ENCODE measurements at regions not wholly inside any gene's neighbourhood (a gene's known extent, or its start where the extent isn't known, plus 50 kb on each side); places are given as distances from the start of the nearest gene placed in this dataset.

DNA sequence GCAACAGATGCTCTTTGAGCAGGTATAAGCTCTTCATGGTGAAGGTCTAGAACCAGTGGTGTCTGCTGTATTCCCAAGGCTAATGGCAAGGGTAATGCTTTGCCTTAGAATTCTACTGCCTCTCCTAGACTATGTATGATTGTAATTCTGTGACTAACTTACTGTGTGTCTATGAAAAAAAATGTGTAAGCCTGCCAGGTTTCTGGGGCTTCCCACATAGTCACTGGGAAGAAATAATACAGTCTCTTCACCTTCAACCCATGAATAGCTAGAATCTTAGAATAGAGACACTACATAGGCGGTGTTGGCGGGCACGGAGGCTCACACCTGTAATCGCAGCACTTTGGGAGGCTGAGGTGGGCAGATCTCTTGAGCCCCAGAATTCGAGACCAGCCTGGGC is 84.1 kb downstream of the C11orf91 start:
- Histone ChIP-seq H3K4me2 (ENCODE audit: low read length, poor library complexity, severe bottlenecking) (no peak overlapping the region), H3K4me1 (ENCODE audit: control insufficient read depth, insufficient read depth, low read depth, low read length) (no peaks in the 10 kb centered on the region), H4K8ac (ENCODE audit: low read length) (no peak overlapping the region), H3K79me1 (replicated peaks; ENCODE audit: low read length, poor library complexity, severe bottlenecking) (no peaks in the 10 kb centered on the region), H2AFZ (ENCODE audit: low read depth, low read length) (no peak overlapping the region), H3K9me3 (ENCODE audit: control insufficient read depth, low read length) (no peaks in the 10 kb centered on the region), H3K27me3 (ENCODE audit: control insufficient read depth in 1 of 2, insufficient read depth in 1 of 2, low read length in 2 of 2) (no peaks in the 10 kb centered on the region), H2BK120ac (ENCODE audit: low read depth, low read length) (no peak overlapping the region), H3K23ac (ENCODE audit: low read length in 2 of 2) (no peak overlapping the region), H3K4me3 (ENCODE audit: insufficient read depth in 1 of 2, low read depth in 1 of 2, low read length in 2 of 2) (no peak overlapping the region), H4K91ac (ENCODE audit: low read length) (no peak overlapping the region), H3K14ac (ENCODE audit: low read length in 2 of 2) (no peak overlapping the region), H2AK5ac (ENCODE audit: low read length, severe bottlenecking) (no peak overlapping the region), H2BK5ac (ENCODE audit: low read depth, low read length, poor library complexity, severe bottlenecking) (no peak overlapping the region), H3K36me3 (ENCODE audit: control insufficient read depth in 1 of 2, insufficient read depth in 2 of 2, low read depth in 1 of 2, low read length in 2 of 2) (peaks cover 0 to 31% of the 10 kb centered on the region in 2 experiments), H2BK15ac (ENCODE audit: low read depth, poor library complexity, severe bottlenecking) (no peak overlapping the region), H3K4ac (ENCODE audit: low read depth in 1 of 2, low read length in 2 of 2) (no peak overlapping the region), H3K27ac (ENCODE audit: low read length, poor library complexity, severe bottlenecking) (no peak overlapping the region), H3K18ac (ENCODE audit: low read depth in 1 of 2, low read length in 2 of 2) (no peak overlapping the region), H3K9ac (ENCODE audit: low read length) (no peak overlapping the region), H2BK12ac (ENCODE audit: low read length in 2 of 2) (no peak overlapping the region)
- DNase-seq = no peak
- WGBS = 85% methylated on average over 5 of the region's 5 CpGs

- Histone ChIP-seq H2AFZ (ENCODE audit: low read depth, low read length) (no peak overlapping the region), H3K79me1 (replicated peaks; ENCODE audit: low read length, poor library complexity, severe bottlenecking) (no peaks in the 10 kb centered on the region), H3K9me3 (ENCODE audit: control insufficient read depth, low read length) (no peaks in the 10 kb centered on the region), H3K36me3 (ENCODE audit: control insufficient read depth in 1 of 2, insufficient read depth in 2 of 2, low read depth in 1 of 2, low read length in 2 of 2) (peaks cover 0 to 39% of the 10 kb centered on the region in 2 experiments), H3K4me3 (ENCODE audit: insufficient read depth in 1 of 2, low read depth in 1 of 2, low read length in 2 of 2) (no peak overlapping the region), H4K91ac (ENCODE audit: low read length) (no peak overlapping the region), H2BK120ac (ENCODE audit: low read depth, low read length) (no peak overlapping the region), H3K4me1 (ENCODE audit: control insufficient read depth, insufficient read depth, low read depth, low read length) (no peaks in the 10 kb centered on the region), H2BK15ac (ENCODE audit: low read depth, poor library complexity, severe bottlenecking) (no peak overlapping the region), H3K4me2 (ENCODE audit: low read length, poor library complexity, severe bottlenecking) (no peak overlapping the region), H3K27me3 (ENCODE audit: control insufficient read depth in 1 of 2, insufficient read depth in 1 of 2, low read length in 2 of 2) (no peaks in the 10 kb centered on the region), H3K23ac (ENCODE audit: low read length in 2 of 2) (no peak overlapping the region), H4K8ac (ENCODE audit: low read length) (no peak overlapping the region), H2BK5ac (ENCODE audit: low read depth, low read length, poor library complexity, severe bottlenecking) (no peak overlapping the region), H3K27ac (ENCODE audit: low read length, poor library complexity, severe bottlenecking) (no peak overlapping the region), H2BK12ac (ENCODE audit: low read length in 2 of 2) (no peak overlapping the region), H3K18ac (ENCODE audit: low read depth in 1 of 2, low read length in 2 of 2) (no peak overlapping the region), H3K14ac (ENCODE audit: low read length in 2 of 2) (no peak overlapping the region), H3K9ac (ENCODE audit: low read length) (no peak overlapping the region), H3K4ac (ENCODE audit: low read depth in 1 of 2, low read length in 2 of 2) (no peak overlapping the region), H2AK5ac (ENCODE audit: low read length, severe bottlenecking) (no peak overlapping the region)
- 52% methylated on average over 3 of the region's 3 CpGs for WGBS
- no peak for DNase-seq
These were observed 84.9 kb downstream of the C11orf91 start for GRCh38 chr11:33615751-33616150.

DNA sequence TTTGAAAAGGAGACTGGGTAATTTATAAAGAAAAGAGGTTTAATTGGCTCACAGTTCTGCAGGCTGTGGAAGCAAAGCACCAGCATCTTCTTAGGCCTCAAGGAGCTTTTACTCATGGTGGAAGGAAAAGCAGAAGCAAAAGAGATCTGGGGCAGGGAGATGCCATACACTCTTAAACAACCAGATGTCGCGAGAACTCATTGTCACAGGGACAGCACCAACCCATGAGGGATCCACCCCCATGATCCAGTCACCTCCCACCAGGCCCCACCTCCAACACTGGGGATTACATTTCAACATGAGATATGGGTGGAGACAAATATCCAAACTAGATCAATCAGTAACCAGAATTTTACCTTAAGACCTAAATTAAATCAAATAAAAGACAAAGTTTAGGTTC is 87.2 kb downstream of the C11orf91 start:
- peaks cover 0 to 53% of the 10 kb centered on the region in 2 experiments for H3K36me3 ChIP-seq (ENCODE audit: control insufficient read depth in 1 of 2, insufficient read depth in 2 of 2, low read depth in 1 of 2, low read length in 2 of 2)
- no peak for DNase-seq
- no peaks in the 10 kb centered on the region for H3K27me3 ChIP-seq (ENCODE audit: control insufficient read depth in 1 of 2, insufficient read depth in 1 of 2, low read length in 2 of 2)
- H3K23ac ChIP-seq (ENCODE audit: low read length in 2 of 2) = no peak overlapping the region
- no peaks in the 10 kb centered on the region for H3K79me1 ChIP-seq (replicated peaks; ENCODE audit: low read length, poor library complexity, severe bottlenecking)
- no peak overlapping the region for H3K4me2 ChIP-seq (ENCODE audit: low read length, poor library complexity, severe bottlenecking)
- no peaks in the 10 kb centered on the region for H3K9me3 ChIP-seq (ENCODE audit: control insufficient read depth, low read length)
- no peak overlapping the region for H2BK5ac ChIP-seq (ENCODE audit: low read depth, low read length, poor library complexity, severe bottlenecking)
- H3K18ac ChIP-seq (ENCODE audit: low read depth in 1 of 2, low read length in 2 of 2) = no peak overlapping the region
- H2AFZ ChIP-seq (ENCODE audit: low read depth, low read length) = no peak overlapping the region
- H3K4ac ChIP-seq (ENCODE audit: low read depth in 1 of 2, low read length in 2 of 2) = no peak overlapping the region
- no peak overlapping the region for H3K4me3 ChIP-seq (ENCODE audit: insufficient read depth in 1 of 2, low read depth in 1 of 2, low read length in 2 of 2)
- no peak overlapping the region for H2AK5ac ChIP-seq (ENCODE audit: low read length, severe bottlenecking)
- H2BK12ac ChIP-seq (ENCODE audit: low read length in 2 of 2) = no peak overlapping the region
- 100% methylated on average over 2 of the region's 2 CpGs for WGBS
- no peak overlapping the region for H3K27ac ChIP-seq (ENCODE audit: low read length, poor library complexity, severe bottlenecking)
- H4K91ac ChIP-seq (ENCODE audit: low read length) = no peak overlapping the region
- H2BK120ac ChIP-seq (ENCODE audit: low read depth, low read length) = no peak overlapping the region
- H4K8ac ChIP-seq (ENCODE audit: low read length) = no peak overlapping the region
- H3K14ac ChIP-seq (ENCODE audit: low read length in 2 of 2) = no peak overlapping the region
- no peaks in the 10 kb centered on the region for H3K4me1 ChIP-seq (ENCODE audit: control insufficient read depth, insufficient read depth, low read depth, low read length)
- H2BK15ac ChIP-seq (ENCODE audit: low read depth, poor library complexity, severe bottlenecking) = no peak overlapping the region
- H3K9ac ChIP-seq (ENCODE audit: low read length) = no peak overlapping the region

GRCh38 chr11:33610903-33611302 is 89.7 kb downstream of the C11orf91 start:
- no peak overlapping the region for H2AFZ ChIP-seq (ENCODE audit: low read depth, low read length)
- no peak overlapping the region for H2BK15ac ChIP-seq (ENCODE audit: low read depth, poor library complexity, severe bottlenecking)
- no peak overlapping the region for H3K14ac ChIP-seq (ENCODE audit: low read length in 2 of 2)
- no peaks in the 10 kb centered on the region for H3K27me3 ChIP-seq (ENCODE audit: control insufficient read depth in 1 of 2, insufficient read depth in 1 of 2, low read length in 2 of 2)
- no peaks in the 10 kb centered on the region for H3K9me3 ChIP-seq (ENCODE audit: control insufficient read depth, low read length)
- H3K27ac ChIP-seq (ENCODE audit: low read length, poor library complexity, severe bottlenecking) = no peak overlapping the region
- H3K4me1 ChIP-seq (ENCODE audit: control insufficient read depth, insufficient read depth, low read depth, low read length) = no peaks in the 10 kb centered on the region
- H2BK5ac ChIP-seq (ENCODE audit: low read depth, low read length, poor library complexity, severe bottlenecking) = no peak overlapping the region
- no peaks in the 10 kb centered on the region for H3K79me1 ChIP-seq (replicated peaks; ENCODE audit: low read length, poor library complexity, severe bottlenecking)
- DNase-seq = no peak
- no peak overlapping the region for H2BK120ac ChIP-seq (ENCODE audit: low read depth, low read length)
- H3K4me2 ChIP-seq (ENCODE audit: low read length, poor library complexity, severe bottlenecking) = no peak overlapping the region
- H3K4me3 ChIP-seq (ENCODE audit: insufficient read depth in 1 of 2, low read depth in 1 of 2, low read length in 2 of 2) = no peak overlapping the region
- H4K8ac ChIP-seq (ENCODE audit: low read length) = no peak overlapping the region
- no peak overlapping the region for H3K9ac ChIP-seq (ENCODE audit: low read length)
- H2BK12ac ChIP-seq (ENCODE audit: low read length in 2 of 2) = no peak overlapping the region
- no peak overlapping the region for H3K18ac ChIP-seq (ENCODE audit: low read depth in 1 of 2, low read length in 2 of 2)
- H4K91ac ChIP-seq (ENCODE audit: low read length) = no peak overlapping the region
- H3K36me3 ChIP-seq (ENCODE audit: control insufficient read depth in 1 of 2, insufficient read depth in 2 of 2, low read depth in 1 of 2, low read length in 2 of 2) = peaks cover 0 to 74% of the 10 kb centered on the region in 2 experiments
- 88% methylated on average over 2 of the region's 2 CpGs for WGBS
- no peak overlapping the region for H3K23ac ChIP-seq (ENCODE audit: low read length in 2 of 2)
- H2AK5ac ChIP-seq (ENCODE audit: low read length, severe bottlenecking) = no peak overlapping the region
- H3K4ac ChIP-seq (ENCODE audit: low read depth in 1 of 2, low read length in 2 of 2) = no peak overlapping the region
